Sciatic nerve (tissue), 2 donors: ENCODE measurements at regions not wholly inside any gene's neighbourhood (a gene's known extent, or its start where the extent isn't known, plus 50 kb on each side); places are given as distances from the start of the nearest gene placed in this dataset.
"Not testable (repeated sequence)": the region's sequence is repeated elsewhere in the genome, so short reads cannot be mapped to it uniquely, and the experiment has no call there.

ENCODE experiments used
- ATAC-seq: fragments of 200-7000 bp; cut with Tn5 transposase; one replicate; pipeline ENCODE4 v1.9.1; 2020; ENCODE audit warnings: mild to moderate bottlenecking, moderate library complexity
- DNase-seq: peaks from one replicate; pipeline ENCODE4 v3.0.0-alpha.2; 2020; ENCODE audit warnings: low spot score
- intact Hi-C: fragments of 100-400 bp; cut with DNase I; formaldehyde crosslinking; loops from one replicate; pipeline ENCODE4 v1.14.2; 2022
- donor health status: DM: no; HTN: no; CAD: no.
- donor health status: DM: no; HTN: no; CAD: no.

- DNase-seq, ATAC-seq, intact Hi-C loops: not testable (repeated sequence)
Observed at GRCh38 chr13:52324831-52325230, 81.1 kb downstream of the THSD1 start.

GRCh38 chr13:52319876-52320275, 86.1 kb downstream of the THSD1 start:
- intact Hi-C loops: no loop called here
- no peak for DNase-seq
- ATAC-seq: no peak

DNA sequence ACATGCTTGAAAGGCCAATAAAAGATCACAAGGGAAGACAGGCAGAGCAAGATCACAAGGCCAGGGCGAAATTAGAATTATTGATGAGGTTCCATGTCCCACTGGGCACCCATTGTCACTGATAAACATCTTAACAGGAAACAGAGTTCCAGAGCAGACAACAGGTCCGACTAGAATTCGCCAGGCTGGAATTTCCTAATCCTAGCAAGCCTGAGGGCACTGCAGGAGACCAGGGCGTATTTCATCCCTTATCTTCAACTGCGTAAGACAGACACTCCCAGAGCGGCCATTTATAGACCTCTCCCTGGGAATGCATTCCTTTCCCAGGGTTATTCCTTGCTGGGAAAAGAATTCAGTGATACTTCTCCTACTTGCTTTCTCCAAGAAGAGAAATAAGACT, 96.1 kb downstream of the THSD1 start:
- intact Hi-C loops, DNase-seq, ATAC-seq: not testable (repeated sequence)

DNA sequence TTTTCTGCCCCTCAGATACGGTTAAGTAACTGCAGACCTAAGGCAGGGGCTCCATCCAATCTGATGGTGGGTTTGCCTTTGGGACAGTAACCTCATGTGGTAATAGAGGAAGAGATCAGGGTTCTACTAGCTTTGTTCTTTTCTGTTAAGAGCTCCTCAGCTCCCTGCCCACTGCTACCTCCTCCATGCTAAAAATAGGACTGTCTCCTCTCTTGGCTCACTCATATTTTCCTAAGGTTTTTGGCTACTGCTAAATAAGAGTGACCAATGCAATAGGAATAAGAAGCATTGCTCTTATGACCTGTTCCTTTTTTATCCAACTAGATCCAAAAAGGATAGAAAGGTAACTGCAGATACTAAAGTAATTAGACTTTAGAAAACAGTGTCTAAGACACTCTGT, 99.6 kb downstream of the THSD1 start:
- DNase-seq, ATAC-seq, intact Hi-C loops: not testable (repeated sequence)

DNA sequence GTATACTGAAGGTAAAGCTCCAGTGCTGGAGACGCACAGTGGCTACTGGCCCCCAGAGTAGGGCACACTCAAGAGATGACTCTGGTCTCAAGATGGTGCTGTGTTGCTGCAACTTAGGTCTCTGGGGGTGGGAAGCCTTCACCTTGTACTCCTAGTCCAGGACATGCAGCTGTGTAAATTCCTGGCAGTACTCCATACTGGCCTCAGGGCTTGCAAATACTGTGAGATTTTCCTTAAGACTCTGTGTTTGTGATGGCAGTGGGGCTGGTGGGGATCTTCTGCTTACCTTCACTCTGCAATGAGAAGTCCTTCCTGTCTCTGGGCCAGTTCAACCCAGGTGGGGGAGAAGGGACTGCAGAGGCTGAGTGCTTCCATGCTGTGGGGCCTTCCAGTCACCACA, 102.9 kb downstream of the THSD1 start:
- ATAC-seq, DNase-seq, intact Hi-C loops: not testable (repeated sequence)

DNA sequence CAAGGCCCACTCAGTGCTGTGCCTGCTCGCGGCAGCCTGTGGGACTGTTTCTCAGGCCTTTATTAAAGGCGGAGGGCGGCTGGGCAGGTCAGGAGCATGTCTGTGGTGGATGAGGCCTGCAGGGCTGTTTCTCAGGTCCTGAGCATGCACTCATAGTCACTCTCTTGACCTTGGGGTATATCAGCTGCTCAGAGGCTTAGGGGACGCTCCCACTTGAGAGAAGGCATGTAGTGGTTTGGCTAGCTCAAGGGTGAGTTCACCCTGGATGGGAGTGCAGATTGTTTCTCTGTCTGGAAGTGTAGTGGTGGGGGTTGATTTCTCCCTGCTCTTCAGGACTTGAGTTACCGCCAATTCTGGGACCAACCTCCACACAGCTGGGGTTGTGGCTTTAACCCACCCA, 103.3 kb downstream of the THSD1 start:
- DNase-seq, intact Hi-C loops, ATAC-seq: not testable (repeated sequence)

DNA sequence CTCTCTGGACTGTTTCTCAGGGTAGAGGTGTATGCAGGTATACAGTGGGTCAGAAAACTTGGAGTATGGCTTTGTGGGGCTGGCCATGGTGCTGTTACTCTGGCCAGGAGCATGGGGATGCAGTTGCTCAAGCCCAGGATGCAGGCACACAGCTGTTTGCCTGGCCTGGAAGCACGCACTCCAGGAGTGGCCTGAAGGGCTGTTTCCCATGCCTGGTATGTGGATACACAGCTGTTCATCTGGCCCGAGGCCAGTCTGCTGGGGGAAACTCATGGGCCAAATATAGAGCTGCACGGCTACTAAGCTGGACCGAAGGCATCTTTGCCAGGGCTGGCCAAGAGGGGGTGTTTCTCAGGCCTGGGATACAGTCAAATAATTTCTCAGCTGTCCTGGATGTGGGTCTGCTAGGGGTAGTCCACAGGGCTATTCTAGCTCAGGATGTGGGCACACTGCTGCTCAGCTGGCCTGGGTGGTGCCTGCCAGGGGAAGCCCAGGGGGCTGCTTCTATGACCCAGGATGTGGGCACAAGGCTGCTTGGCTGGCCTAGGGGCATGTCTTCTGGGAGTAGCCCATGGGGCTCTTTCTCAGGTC, 104.1 kb downstream of the THSD1 start:
- ATAC-seq, intact Hi-C loops, DNase-seq: not testable (repeated sequence)

GRCh38 chr13:52298079-52298661, 107.8 kb downstream of the THSD1 start:
- DNase-seq, intact Hi-C loops, ATAC-seq: not testable (repeated sequence)

DNA sequence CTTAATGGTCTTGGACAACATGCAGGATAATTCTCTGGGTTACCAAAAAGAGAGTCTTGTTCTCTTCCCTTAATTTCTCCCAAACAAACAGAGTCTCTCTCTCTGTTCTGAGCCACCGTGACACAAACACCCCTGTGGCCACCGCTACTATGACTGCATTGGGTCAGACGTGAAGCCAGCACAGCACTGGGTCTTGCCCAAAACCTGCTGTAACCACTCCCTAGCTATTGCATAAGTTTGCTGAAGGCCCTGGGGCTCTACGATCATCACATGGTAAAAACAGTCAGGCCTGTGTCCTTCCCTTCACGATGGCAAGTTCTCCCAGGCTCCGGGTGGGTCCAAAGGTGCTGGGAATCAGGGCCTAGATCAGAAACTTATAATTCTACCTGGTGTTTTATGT, 117.1 kb downstream of the THSD1 start:
- DNase-seq, intact Hi-C loops, ATAC-seq: not testable (repeated sequence)

DNA sequence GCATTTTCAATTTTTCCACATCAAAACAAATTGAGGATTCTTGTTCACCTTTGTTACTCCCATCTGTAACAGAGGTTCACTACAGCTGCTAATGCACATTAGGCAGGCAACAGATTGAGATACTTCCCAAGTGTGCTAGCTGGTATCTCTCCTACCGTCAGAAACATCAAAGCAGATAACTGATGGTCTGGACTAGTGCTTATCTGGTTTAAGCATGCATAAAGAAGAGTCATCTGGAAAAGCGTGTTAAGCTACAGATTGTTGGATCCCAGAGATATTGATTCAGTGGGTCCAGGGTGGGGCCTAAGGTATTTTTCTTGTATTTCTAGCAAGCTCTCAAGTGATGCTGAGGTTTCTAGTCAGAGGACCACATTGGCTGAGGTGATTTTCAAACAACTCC, 122.0 kb upstream of the NEK3 start:
- intact Hi-C loops, ATAC-seq, DNase-seq: not testable (repeated sequence)

GRCh38 chr13:52279408-52279807, 120.0 kb upstream of the NEK3 start:
- intact Hi-C loops, ATAC-seq, DNase-seq: not testable (repeated sequence)

GRCh38 chr13:52254299-52254698, 94.9 kb upstream of the NEK3 start:
- intact Hi-C loops, ATAC-seq, DNase-seq: not testable (repeated sequence)

GRCh38 chr13:52240752-52241151, 81.4 kb upstream of the NEK3 start:
- intact Hi-C loops, DNase-seq, ATAC-seq: not testable (repeated sequence)

GRCh38 chr13:52235900-52236595, 76.7 kb upstream of the NEK3 start:
- DNase-seq (peak; percentile 56), ATAC-seq (peak; percentile 93)
- intact Hi-C loops: not testable (repeated sequence)

DNA sequence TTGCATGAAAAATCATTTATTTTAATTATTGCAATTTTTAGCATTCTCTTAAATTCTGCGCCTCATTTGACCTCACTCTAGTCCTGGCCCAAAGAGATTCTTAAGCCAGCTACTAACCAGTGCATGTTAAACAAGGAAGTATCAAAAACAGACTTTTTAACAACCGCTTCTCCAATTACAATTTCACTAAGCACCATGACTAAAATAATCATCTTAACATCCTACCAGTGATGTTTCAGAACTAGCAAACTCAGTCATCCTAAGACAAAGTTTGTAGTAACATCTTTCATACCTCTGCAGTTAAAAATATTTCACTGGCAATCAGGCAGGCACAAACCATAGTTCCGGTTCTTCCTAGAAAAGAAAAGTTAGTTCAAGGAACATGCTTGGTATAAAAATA, 75.5 kb upstream of the NEK3 start:
- ATAC-seq, DNase-seq, intact Hi-C loops: not testable (repeated sequence)

DNA sequence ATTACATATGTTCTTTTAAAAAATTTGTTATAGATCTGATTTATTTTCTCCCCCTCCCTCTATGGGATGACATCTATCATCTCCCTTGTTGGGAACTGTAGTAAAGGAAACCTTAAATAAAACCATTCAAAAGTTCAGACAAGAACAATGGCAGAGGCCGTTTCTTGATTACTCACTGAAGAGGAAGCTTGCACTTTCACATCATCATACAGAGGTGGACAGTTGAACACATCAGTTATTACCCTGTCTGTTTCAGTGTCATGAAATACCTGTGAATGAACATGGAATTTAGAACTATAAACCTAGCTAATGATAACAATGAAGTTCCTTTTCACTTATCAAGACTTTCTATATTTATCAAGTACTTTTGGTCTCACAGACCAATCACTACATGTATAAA, 63.7 kb upstream of the NEK3 start:
- ATAC-seq, DNase-seq, intact Hi-C loops: not testable (repeated sequence)

GRCh38 chr13:52213920-52214319, 54.5 kb upstream of the NEK3 start:
- ATAC-seq, intact Hi-C loops, DNase-seq: not testable (repeated sequence)

DNA sequence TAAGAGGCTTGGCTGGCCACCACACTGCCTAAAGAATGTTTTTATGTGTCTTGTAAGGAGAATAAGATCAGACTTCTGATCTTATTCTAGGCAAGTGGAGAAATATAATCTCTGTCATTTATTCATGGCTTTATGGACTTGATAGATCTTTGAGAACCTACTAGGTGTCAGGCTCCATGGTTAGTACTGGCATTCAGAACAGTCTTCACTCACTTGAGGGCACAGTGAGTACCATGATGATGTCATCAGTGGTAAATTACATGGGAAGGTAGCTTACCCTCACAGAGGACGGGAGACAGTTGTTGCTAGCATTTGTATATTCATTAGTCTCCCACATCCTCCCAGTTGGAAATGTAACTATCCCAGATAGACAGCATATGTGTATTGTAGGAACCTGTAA, 53.5 kb upstream of the NEK3 start:
- intact Hi-C loops, ATAC-seq, DNase-seq: not testable (repeated sequence)

DNA sequence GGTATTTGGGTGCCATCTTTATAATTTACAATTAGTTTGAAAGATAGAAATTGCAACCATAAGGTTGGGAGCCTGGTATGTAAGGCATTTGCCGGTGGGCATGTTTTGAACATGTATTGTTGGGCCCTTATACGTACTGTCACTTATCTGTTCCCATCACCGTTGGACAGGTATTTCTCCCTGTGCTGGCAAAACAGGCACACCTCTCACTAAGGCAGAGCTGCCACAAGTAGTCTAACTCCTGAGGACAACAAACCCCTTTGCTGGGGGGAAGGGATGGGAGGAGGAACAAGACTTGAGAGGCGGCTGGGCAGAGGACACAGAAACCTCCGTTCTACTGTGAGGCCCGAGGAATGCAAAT, 52.0 kb upstream of the NEK3 start:
- ATAC-seq, DNase-seq, intact Hi-C loops: not testable (repeated sequence)
